ENCODE measurements at regions not wholly inside any gene's neighbourhood (a gene's known extent, or its start where the extent isn't known, plus 50 kb on each side); places are given as distances from the start of the nearest gene placed in this dataset.
"Not testable (repeated sequence)": the region's sequence is repeated elsewhere in the genome, so short reads cannot be mapped to it uniquely, and the experiment has no call there.

DNA sequence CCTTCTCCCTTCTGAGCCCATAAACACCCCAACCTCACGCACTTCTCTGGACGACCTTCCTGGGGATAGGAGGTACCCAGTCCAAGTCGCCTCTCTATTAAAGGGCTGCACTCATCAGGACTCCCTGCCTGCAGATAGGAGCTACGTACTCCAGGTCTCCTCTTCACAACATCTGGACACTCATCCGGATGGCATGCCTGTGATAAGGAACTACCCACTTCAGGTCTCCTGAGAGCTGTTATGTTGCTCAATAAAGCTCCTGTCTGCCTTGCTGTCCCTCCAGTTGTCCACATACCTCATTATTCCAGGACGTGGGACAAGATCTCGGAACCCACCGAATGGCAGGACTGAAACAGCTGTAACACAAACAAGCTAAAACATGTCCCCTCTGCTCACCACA lies 548.0 kb downstream of the TBC1D32 start:
- no peak for DNase-seq

DNA sequence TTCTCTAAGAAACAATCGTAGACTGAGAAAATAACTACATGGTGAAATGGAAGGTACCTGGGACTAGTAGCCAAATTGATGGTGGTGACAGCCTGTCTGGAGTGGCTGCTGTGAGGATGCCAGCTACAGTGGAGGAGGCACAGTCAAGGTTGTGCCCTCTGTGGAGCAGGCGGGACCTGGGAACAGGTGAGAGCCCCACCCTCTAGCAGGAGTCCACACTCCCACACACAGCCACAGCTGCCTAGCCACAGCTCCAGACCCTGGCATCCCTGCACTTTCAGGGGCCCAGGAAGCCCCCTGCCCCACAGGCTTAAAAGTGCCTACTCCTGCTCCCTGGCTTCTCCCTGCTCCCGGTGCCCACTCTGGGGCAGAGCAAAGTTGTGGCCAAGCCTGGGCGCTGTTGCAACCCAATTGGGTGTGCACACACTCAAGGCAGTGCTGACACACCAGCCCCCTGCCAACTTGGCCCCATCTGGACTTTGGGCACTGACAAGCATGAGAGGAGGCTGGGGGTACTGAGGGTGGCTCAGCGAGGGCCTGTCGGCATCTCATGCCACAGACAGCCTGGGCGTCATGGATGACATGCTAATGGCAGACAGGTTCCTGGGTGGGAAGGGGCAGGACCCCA lies 548.7 kb downstream of the TBC1D32 start:
- no peak for DNase-seq

DNA sequence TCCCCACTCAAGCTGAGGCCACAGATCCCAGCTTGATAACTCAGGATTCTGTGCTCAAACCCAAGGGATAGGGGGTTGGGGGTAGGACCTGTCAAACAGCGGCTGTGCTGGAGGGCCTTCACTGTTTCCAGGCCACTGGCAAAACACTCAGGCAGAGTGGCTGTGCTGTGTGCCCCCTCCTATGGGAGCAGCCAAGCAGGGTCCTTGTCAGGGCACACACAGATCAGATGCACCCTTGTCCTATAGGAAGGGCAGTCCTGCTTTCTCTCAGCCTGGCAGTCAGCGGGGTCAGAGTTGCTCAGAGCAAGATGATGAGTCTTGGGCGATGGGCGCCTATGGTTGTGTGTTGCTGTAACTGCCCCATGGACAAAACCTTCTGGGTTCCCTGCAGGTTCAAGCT lies 554.8 kb downstream of the TBC1D32 start:
- no peak for DNase-seq

- DNase-seq, result no peak
Observed at GRCh38 chr6:120775698-120776097, 558.6 kb downstream of the TBC1D32 start.

DNA sequence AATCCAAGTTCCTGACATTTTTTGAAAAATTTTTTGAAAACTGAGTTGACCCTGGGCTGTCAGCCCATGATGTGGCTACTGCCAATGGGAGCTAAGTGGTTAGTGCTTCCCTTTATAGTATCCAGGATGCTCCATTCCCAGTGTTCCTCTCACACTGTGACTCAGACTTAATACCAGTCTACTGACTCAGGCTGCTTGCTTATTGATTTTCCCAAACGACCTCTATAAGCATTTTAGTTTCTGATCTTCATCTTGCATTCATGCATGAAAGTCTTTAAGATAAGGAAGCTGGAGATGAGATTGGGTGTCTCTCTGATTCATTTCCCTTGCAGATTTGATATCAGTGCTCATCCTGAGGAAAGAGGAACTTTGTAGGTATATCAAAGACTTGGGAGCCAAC lies 560.0 kb downstream of the TBC1D32 start:
- DNase-seq, result no peak

DNA sequence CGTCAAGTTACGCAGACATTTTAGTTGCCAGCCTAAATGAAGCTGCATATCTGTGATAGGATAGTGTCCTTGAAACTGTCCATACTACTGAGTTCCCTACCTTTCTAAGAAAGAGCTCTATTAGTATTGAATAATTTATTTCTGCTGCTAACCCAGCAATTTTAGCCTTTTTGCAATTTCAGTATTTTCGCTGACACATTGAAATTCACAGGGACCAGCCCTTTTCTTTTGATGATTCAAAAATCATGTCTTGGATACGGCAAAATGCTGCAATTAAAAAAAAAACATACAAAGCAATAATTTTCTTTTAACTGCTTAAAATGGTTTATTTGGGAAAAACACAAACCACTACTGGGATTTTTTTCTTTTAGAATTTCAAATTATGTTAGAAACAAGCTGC lies 563.3 kb downstream of the TBC1D32 start:
- no peak for DNase-seq

DNA sequence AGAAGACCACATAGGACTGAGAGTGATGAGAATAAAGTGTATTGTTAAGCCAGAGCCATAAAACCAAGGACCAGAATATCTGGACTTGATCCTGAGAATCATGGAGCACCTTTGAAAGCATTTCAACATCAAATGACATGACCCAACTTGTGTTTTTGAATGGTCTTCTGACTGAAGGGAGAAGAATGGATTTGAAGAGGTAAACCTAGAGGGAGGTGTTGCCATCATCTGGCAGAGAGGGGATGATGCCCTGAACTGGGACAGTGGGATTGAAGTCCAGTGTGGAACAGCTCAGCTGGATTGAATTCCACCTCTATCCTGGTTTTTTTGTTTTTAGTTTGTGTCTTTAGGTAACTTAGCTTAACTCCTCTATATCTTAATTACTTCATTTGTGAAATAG lies 570.0 kb downstream of the TBC1D32 start:
- DNase-seq, result no peak

GRCh38 chr6:120759570-120759969 lies 574.7 kb downstream of the TBC1D32 start:
- DNase-seq, result no peak

GRCh38 chr6:120748574-120748973 lies 585.7 kb downstream of the TBC1D32 start:
- not testable (repeated sequence) for DNase-seq

GRCh38 chr6:120736740-120737139 lies 597.5 kb downstream of the TBC1D32 start:
- no peak for DNase-seq

GRCh38 chr6:120735641-120736040 lies 598.6 kb downstream of the TBC1D32 start:
- no peak for DNase-seq

- DNase-seq, result no peak
Observed at GRCh38 chr6:120711255-120711654, 623.0 kb downstream of the TBC1D32 start.

- no peak for DNase-seq
Observed at GRCh38 chr6:120700001-120700400, 634.3 kb downstream of the TBC1D32 start.

GRCh38 chr6:120686492-120686891 lies 647.8 kb downstream of the TBC1D32 start:
- no peak for DNase-seq

DNA sequence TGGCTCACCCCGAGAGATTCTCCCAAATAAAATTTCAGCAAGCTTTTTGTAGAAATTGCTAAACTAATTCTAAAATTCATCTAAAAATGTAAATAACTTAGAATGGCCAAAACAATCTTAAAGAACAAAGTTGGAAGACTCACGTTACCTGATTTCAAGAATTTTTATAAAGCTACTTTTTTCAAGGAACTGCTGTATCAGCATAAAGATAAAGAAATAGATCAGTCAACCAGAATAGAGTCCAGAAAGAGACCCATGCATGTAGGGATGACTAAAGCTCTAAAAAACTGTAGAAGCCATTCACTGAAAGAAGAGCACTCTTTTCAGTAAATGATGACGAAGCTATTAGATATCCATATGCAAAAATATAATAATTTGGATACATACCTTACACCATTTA lies 652.1 kb downstream of the TBC1D32 start:
- no peak for DNase-seq

- no peak for DNase-seq
Observed at GRCh38 chr6:120681204-120681603, 653.1 kb downstream of the TBC1D32 start.

DNA sequence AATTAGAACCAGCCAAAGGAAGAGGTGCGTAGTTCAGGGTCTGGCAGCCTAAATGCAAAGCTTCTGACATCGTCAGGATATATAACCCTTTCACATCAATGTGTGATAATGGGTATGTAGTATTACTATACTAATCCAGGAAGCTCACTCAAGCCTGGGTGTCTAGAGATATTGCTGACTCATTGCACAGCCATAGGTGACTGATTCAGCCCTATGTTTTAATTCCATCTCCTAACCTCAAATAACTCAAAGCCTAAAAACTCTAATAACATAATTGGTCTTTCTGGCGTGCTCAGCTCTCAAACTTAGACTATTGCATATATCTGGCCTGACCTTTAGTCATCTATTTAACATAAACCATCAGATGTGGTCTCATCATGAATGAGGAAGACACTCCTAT lies 658.4 kb downstream of the TBC1D32 start:
- no peak for DNase-seq

DNA sequence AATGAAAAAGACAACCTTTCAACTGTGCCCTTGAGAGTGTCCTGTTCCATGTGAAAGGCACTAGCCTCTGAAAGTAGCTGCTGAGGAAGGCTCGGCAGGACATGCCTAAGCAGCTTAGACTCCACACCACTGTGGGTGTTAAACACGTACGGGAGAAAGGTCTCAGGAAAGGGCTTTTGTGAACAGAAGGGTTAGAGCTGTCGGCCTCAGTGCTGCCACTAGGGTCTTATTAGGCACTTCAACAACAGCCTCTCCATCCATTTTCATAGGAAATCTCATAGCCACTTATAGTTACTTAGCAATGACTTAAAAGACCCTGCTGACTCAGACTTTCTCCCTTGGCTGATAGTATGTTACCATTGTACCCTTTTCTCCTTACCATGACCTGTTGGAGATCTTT lies 662.8 kb downstream of the TBC1D32 start:
- DNase-seq, result no peak

DNA sequence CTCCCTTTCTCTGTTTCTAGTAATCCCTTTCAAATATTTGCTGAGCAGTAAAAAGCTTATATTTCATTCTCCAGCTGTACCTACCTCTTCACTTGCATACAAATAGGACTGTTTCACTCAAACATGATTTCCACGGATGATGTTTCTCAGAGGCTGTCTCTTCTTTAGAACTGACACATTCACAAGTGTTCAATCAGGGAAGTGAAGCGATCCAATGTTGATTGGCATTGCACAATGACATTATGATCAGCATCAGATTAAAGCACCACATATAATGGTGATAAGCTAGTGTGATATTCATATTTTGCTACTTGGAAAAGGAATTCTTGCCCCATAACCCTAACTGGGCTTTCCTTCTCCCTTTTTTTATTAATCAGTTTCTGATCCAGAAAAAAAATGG lies 681.8 kb downstream of the TBC1D32 start:
- no peak for DNase-seq

- DNase-seq, result no peak
Observed at GRCh38 chr6:120648713-120649112, 685.6 kb downstream of the TBC1D32 start.

DNA sequence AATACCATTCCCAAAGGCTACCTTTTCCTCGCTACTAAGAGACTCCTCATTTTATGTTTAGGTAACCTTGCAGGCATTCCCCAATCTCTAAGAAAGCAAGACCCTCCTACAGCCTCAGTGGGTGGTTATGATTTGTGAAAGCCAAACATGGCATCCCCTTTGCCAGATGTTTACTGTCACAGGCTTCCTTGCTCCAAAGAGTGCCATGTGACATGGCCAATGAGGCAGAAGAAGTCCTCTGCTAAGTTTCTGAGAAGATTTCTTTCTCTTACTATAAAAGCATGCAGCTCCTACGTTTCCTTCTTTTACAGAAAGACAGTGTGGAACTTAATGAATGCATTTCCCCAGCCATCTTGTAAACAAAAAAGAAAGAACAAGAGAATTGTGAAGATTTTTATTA lies 688.2 kb downstream of the TBC1D32 start:
- no peak for DNase-seq

DNA sequence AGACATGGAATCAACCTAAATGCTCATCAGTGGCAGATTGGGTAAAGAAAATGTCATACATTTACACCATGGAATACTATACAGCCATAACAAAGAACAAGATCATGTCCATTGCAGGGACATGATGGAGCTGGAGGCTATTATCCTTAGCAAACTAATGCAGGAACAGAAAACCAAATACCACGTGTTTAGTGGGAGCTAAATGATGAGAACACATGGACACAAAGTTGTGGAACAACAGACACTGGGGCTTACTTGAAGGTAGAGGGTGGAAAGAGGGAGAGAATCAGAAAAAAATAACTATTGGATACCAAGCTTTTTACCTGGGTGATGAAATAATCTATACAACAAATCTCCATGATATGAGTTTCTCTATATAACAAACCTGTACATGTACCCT lies 701.3 kb downstream of the TBC1D32 start:
- DNase-seq, result no peak

- no peak for DNase-seq
Observed at GRCh38 chr6:120627612-120628011, 706.7 kb downstream of the TBC1D32 start.

DNA sequence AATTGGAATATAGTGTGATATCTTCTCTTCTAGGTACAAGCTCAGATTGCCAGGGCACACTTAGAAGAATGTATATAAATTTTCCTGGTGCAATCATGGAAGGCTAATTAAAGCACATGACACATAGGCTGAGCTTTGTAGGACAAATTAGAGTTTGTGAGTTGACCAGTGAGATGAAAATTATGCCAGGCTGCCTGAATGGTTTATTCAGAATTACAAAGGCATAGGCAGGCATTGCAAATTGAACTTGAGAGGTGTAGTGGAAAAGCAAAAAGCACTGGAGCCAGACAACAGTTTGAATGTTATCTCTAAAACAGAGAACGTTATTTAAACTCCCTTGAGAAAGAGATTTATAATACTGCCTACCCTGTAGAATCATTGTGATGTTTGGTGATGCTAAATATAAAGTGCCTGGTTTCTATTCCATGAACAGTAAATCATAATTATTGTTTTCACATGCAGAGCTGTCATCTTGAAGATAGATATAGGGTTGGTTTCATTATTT lies 712.1 kb downstream of the TBC1D32 start:
- no peak for DNase-seq

DNA sequence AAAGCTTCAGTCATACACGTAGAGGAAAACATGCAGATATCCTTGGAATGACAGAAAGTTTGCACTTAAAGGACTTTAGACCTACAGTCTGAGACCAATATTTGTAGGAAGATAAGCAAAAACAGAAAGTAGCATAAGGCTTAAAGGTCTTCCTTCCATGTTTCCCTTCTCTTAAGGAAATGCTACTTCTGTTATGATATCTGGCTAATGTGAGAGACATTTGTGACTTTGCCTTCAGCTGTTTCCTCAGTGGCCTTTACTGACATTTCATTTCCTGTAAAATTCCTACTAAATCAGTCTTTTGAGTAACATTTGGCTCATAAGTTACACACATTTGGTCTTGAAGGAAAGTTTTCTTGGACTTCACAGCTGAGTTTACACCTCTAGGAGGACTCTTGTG lies 713.4 kb downstream of the TBC1D32 start:
- DNase-seq, result no peak

DNA sequence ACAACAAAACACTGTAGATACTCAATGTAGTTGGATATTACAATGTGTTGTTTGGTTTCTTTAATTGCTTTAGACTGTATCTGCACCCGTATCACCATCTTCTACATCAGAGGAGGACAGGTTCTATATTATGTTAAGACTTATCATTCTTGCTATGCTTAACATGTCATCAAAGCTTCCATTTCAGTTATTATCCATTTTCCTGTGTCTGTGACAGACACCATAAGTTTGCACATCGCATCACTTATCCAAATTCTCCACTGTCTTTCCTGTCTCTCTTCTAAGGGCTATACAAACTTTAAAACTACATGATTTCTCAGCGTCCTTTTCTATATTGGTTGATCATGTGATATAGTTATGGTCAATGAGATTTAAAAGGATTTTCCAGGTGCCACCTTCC lies 719.0 kb downstream of the TBC1D32 start:
- no peak for DNase-seq

Measured in NCI-H146 (cell line).